Chondrocyte (in vitro differentiated cells): ENCODE measurements at regions not wholly inside any gene's neighbourhood (a gene's known extent, or its start where the extent isn't known, plus 50 kb on each side); places are given as distances from the start of the nearest gene placed in this dataset.

ENCODE experiments used
- DNase-seq: peaks from one replicate; pipeline ENCODE4 v3.0.0; 2021; ENCODE audit warnings: mixed read lengths, low spot score
- H3K27ac Mint-ChIP-seq: one replicate; pipeline ENCODE4 v1.8.0; 2021; ENCODE audit warnings: mild to moderate bottlenecking, moderate library complexity, mixed read lengths; ENCODE audit not compliant: unreplicated experiment
- H3K27me3 Mint-ChIP-seq: 2 replicates; pipeline ENCODE4 v1.8.0; 2021; ENCODE audit warnings: low read depth, mixed read lengths
- H3K36me3 Mint-ChIP-seq: 2 replicates; pipeline ENCODE4 v1.8.0; 2021; ENCODE audit warnings: low read depth, mixed read lengths
- H3K4me1 Mint-ChIP-seq: 2 replicates; pipeline ENCODE4 v1.8.0; 2021; ENCODE audit warnings: low read depth, mild to moderate bottlenecking, mixed read lengths
- H3K4me3 Mint-ChIP-seq: one replicate; pipeline ENCODE4 v1.8.0; 2021; ENCODE audit warnings: mild to moderate bottlenecking, moderate library complexity, mixed read lengths; ENCODE audit not compliant: unreplicated experiment
- H3K9me3 Mint-ChIP-seq: 2 replicates; pipeline ENCODE4 v1.8.0; 2021; ENCODE audit warnings: low read depth, mixed read lengths
- TF ChIP-seq, protein P1 (sequence below): fragments of 200-600 bp; sonication (generic); IDR thresholded peaks from 2 replicates; pipeline ENCODE4 v1.5.0; 2021; ENCODE audit warnings: antibody characterized with exemption, mild to moderate bottlenecking, moderate library complexity

DNA sequence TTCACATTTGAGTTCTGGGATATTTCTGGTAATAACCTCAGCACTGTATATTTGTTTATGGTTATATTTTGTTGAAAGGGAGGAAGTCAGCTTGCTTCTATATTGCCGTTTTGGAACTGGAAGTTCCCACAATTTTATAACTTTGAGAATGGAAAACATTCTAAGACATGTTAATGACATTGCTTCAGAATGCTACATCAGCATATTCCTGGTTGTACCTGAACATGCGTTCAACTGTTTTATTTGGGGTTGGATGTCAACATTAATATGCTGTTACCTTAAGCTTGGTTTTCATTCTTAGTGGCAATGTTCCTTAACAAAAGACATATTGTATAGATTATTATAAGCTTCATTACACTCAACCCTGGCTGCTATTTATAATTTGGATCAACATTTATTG, 489.4 kb upstream of the MAGEB18 start:
- Mint-ChIP-seq H3K36me3 (no peaks in the 10 kb centered on the region), H3K27ac (no peak overlapping the region), H3K9me3 (peaks cover 10% of the 10 kb centered on the region), H3K4me1 (no peaks in the 10 kb centered on the region), H3K27me3 (no peaks in the 10 kb centered on the region), H3K4me3 (no peak overlapping the region)
- TF ChIP-seq, protein P1, sequence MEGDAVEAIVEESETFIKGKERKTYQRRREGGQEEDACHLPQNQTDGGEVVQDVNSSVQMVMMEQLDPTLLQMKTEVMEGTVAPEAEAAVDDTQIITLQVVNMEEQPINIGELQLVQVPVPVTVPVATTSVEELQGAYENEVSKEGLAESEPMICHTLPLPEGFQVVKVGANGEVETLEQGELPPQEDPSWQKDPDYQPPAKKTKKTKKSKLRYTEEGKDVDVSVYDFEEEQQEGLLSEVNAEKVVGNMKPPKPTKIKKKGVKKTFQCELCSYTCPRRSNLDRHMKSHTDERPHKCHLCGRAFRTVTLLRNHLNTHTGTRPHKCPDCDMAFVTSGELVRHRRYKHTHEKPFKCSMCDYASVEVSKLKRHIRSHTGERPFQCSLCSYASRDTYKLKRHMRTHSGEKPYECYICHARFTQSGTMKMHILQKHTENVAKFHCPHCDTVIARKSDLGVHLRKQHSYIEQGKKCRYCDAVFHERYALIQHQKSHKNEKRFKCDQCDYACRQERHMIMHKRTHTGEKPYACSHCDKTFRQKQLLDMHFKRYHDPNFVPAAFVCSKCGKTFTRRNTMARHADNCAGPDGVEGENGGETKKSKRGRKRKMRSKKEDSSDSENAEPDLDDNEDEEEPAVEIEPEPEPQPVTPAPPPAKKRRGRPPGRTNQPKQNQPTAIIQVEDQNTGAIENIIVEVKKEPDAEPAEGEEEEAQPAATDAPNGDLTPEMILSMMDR = no peak
- no peak for DNase-seq

DNA sequence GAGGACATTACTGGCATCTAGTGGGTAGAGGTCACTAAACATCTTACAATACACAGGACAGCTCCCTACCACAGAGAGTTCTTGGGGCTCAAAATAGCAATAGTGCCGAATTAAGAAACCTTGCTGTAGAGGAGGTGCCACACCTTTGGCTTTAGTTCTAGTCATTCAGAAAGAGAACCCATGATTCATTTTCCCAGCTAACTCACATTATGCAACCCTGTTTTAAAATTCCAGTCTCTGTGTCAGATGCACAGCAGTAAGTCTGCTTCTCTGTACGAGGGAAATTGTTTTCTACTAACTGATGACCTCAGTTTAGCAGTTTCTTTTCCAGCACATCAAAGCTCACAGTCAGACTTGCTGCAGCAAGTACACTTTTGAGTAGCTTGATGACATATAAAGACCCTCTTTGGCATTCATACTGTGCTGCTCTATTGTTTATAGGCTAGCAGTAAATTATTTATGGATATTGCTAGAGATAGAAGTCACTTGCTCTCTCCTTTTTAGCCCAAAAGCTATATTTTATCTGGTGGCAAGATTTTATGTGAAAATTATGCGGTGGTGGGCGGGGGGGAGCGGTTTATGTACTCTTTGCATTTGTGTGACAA, 487.8 kb upstream of the MAGEB18 start:
- no peak for DNase-seq
- H3K27me3 Mint-ChIP-seq = no peaks in the 10 kb centered on the region
- no peak overlapping the region for H3K27ac Mint-ChIP-seq
- TF ChIP-seq, protein P1 = no peak
- H3K36me3 Mint-ChIP-seq = no peaks in the 10 kb centered on the region
- no peaks in the 10 kb centered on the region for H3K4me1 Mint-ChIP-seq
- H3K4me3 Mint-ChIP-seq = no peak overlapping the region
- H3K9me3 Mint-ChIP-seq = peaks cover 12% of the 10 kb centered on the region

DNA sequence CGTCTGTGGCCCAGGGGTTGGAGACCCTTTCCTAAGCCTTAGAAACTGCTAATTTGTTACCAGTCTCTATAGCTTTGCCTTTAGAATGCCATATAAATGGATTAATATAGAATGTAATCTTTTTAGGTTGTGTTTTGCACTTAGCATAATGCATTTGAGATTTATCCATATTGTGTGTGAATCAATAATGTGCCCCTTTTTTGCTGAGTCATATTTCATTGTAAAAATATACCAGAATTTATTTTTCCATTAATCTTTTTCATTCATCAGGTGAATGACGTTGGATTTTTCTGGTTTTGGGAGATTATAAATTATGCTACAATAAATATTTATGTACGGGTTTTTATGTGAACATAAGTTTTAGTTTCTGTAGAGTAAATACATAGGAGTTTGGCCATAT, 478.8 kb upstream of the MAGEB18 start:
- Mint-ChIP-seq H3K4me1 (no peaks in the 10 kb centered on the region), H3K36me3 (no peaks in the 10 kb centered on the region), H3K27ac (no peak overlapping the region), H3K27me3 (no peaks in the 10 kb centered on the region), H3K4me3 (no peak overlapping the region), H3K9me3 (peaks cover 15% of the 10 kb centered on the region)
- no peak for DNase-seq
- TF ChIP-seq, protein P1 = no peak

DNA sequence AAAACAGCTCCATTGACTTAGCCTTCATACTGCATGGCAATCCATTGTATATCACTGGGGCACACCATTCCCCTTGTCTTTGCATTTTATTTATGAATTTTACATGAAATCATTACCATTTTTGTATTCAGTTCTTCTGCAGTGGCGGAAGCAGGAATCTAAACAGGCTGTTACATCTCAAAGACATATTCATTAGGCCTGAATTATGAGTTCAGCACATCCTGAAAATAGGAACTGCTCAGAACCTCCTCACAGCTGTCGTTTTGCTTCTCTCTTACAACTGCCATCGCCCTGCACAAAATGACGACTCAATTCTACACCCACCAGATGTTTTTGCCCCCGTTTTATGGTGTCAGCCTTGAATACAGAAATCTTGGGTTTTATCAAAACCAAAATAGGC, 474.4 kb upstream of the MAGEB18 start:
- no peak overlapping the region for H3K27ac Mint-ChIP-seq
- TF ChIP-seq, protein P1 = no peak

DNA sequence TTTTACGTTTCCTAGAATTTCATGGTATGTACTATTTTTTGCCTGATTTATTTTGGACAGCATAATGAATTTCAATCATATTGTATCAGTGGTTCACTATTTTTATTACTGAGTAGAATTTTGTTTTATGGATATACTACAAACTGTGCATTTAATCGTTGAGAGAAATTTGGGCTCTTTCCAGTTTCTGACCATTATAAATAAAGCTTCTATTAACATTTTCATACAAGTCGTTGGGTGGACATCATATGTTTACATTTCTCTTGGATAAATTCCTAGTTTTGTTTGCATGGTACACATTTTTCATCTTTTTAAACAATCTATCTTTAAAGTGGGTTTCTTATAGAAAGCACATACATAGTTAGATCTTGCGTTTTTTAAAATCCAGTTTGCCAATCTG, 472.7 kb upstream of the MAGEB18 start:
- Mint-ChIP-seq H3K9me3 (peaks cover 2% of the 10 kb centered on the region), H3K36me3 (no peaks in the 10 kb centered on the region), H3K4me3 (no peak overlapping the region), H3K27ac (no peak overlapping the region), H3K4me1 (no peaks in the 10 kb centered on the region), H3K27me3 (no peaks in the 10 kb centered on the region)
- TF ChIP-seq, protein P1 = no peak
- DNase-seq = no peak

More for the DNA sequence above, 474.4 kb upstream of the MAGEB18 start:
- H3K27me3 Mint-ChIP-seq = no peaks in the 10 kb centered on the region
- no peaks in the 10 kb centered on the region for H3K4me1 Mint-ChIP-seq
- no peak for DNase-seq
- peaks cover 2% of the 10 kb centered on the region for H3K9me3 Mint-ChIP-seq
- H3K36me3 Mint-ChIP-seq = no peaks in the 10 kb centered on the region
- H3K4me3 Mint-ChIP-seq = no peak overlapping the region
